SK-N-SH (cell line): ENCODE measurements at regions not wholly inside any gene's neighbourhood (a gene's known extent, or its start where the extent isn't known, plus 50 kb on each side); places are given as distances from the start of the nearest gene placed in this dataset.

Experiments
- CTCF ChIA-PET: fragments of 300-600, 350-600 bp; formaldehyde crosslinking; extraction: SDS; loops from one replicate; lab custom pipeline; 2021; lab: Yijun Ruan, JAX
- POLR2A ChIA-PET: fragments of 350-600 bp; sonication (Branson Sonifier 250); formaldehyde crosslinking; extraction: SDS; loops from one replicate; lab custom pipeline; 2020; ENCODE audit warnings: antibody characterized with exemption, inconsistent platforms; lab: Yijun Ruan, JAX
- DNase-seq: peaks from one replicate; pipeline ENCODE4 v3.0.0; 2012
- H2AFZ ChIP-seq: fragments of 200-600 bp; sonication (generic); 2 replicates; pipeline ENCODE4 v1.8.1; 2016; ENCODE audit warnings: antibody characterized with exemption, mild to moderate bottlenecking, low read depth
- H3F3A ChIP-seq: fragments of 200-600 bp; sonication (generic); replicated peaks from 2 replicates; pipeline ENCODE3; 2016; ENCODE audit warnings: antibody characterized with exemption, mild to moderate bottlenecking; ENCODE audit not compliant: insufficient read depth
- H3K27ac ChIP-seq, 2 experiments: fragments of 200-500 bp in 1 of 2; fragments of 200-600 bp in 1 of 2; sonication (Bioruptor generic) in 1 of 2; sonication (generic), shearing (Covaris generic) in 1 of 2; 2 replicates each; pipeline versions ENCODE4 v1.5.1 to v1.6.1; 2014 to 2016; ENCODE audit warnings: low read depth in 2 of 2, inconsistent platforms in 1 of 2, low read length in 1 of 2, mild to moderate bottlenecking in 1 of 2, mixed read lengths in 1 of 2
- H3K27me3 ChIP-seq: fragments of 200-600 bp; sonication (generic), shearing (Covaris generic); 2 replicates; pipeline ENCODE4 v1.6.1; 2016; ENCODE audit warnings: mixed run types; ENCODE audit not compliant: insufficient read depth
- H3K36me3 ChIP-seq, 2 experiments: fragments of 200-500 bp in 1 of 2; fragments of 200-600 bp in 1 of 2; sonication (Bioruptor generic) in 1 of 2; sonication (generic) in 1 of 2; replicated peaks in 1 of 2; 2 replicates each; pipeline versions ENCODE3 to v1.5.1; 2014 to 2016; ENCODE audit warnings: low read length in 1 of 2, mild to moderate bottlenecking in 1 of 2; ENCODE audit not compliant: insufficient read depth in 2 of 2, control insufficient read depth in 1 of 2
- H3K4me1 ChIP-seq, 2 experiments: fragments of 200-500 bp in 1 of 2; fragments of 200-600 bp in 1 of 2; sonication (Bioruptor generic) in 1 of 2; sonication (generic), shearing (Covaris generic) in 1 of 2; 2 replicates each; pipeline versions ENCODE4 v1.5.1 to v1.6.1; 2014 to 2016; ENCODE audit warnings: low read depth in 1 of 2, low read length in 1 of 2, mixed run types in 1 of 2; ENCODE audit not compliant: insufficient read depth in 2 of 2, control insufficient read depth in 1 of 2
- H3K4me2 ChIP-seq: fragments of 200-600 bp; sonication (generic), shearing (Covaris generic); 2 replicates; pipeline ENCODE4 v1.6.1; 2017; ENCODE audit warnings: mixed run types
- H3K4me3 ChIP-seq, 2 experiments: fragments of 200-500 bp in 1 of 2; fragments of 200-600 bp in 1 of 2; sonication (Bioruptor generic) in 1 of 2; sonication (generic), shearing (Covaris generic) in 1 of 2; 2 replicates each; pipeline versions ENCODE4 v1.5.1 to v1.8.1; 2014 to 2016; ENCODE audit warnings: low read depth in 2 of 2, inconsistent platforms in 1 of 2, low read length in 1 of 2, mild to moderate bottlenecking in 1 of 2, mixed read lengths in 1 of 2, moderate library complexity in 1 of 2
- H3K79me2 ChIP-seq: fragments of 200-600 bp; sonication (generic); 2 replicates; pipeline ENCODE4 v1.8.1; 2017; ENCODE audit warnings: mild to moderate bottlenecking; ENCODE audit not compliant: insufficient read depth
- H3K9ac ChIP-seq: fragments of 200-600 bp; sonication (generic); 2 replicates; pipeline ENCODE4 v1.6.1; 2017; ENCODE audit warnings: mixed run types
- H3K9me2 ChIP-seq: fragments of 200-600 bp; sonication (generic); 2 replicates; pipeline ENCODE4 v1.6.1; 2017; ENCODE audit warnings: mixed run types
- H3K9me3 ChIP-seq: fragments of 200-600 bp; sonication (generic); 2 replicates; pipeline ENCODE4 v1.6.1; 2017; ENCODE audit warnings: mixed run types, mild to moderate bottlenecking, moderate library complexity
- H4K20me1 ChIP-seq: fragments of 200-600 bp; sonication (generic); 2 replicates; pipeline ENCODE4 v1.6.1; 2017; ENCODE audit warnings: mild to moderate bottlenecking, mixed run types; ENCODE audit not compliant: insufficient read depth
- CHD2 ChIP-seq: fragments of 150-350 bp; IDR thresholded peaks from 2 replicates; pipeline ENCODE4 v1.6.1; 2018; ENCODE audit warnings: low read length; ENCODE audit not compliant: partially characterized antibody
- EP300 ChIP-seq, 2 experiments: IDR thresholded peaks; 2 replicates each; pipeline versions ENCODE4 v1.4.0 to v1.6.1; 2012; ENCODE audit warnings: borderline replicate concordance in 1 of 2, low read depth in 1 of 2, low read length in 1 of 2
- EZH2phosphoT487 ChIP-seq: fragments of 200-600 bp; sonication (generic); IDR thresholded peaks from 2 replicates; pipeline ENCODE4 v1.6.1; 2017; ENCODE audit warnings: low read depth, mixed run types, mild to moderate bottlenecking, antibody characterized with exemption, moderate library complexity, borderline replicate concordance
- GABPA ChIP-seq: IDR thresholded peaks from 2 replicates; pipeline ENCODE4 v1.4.0; 2012; ENCODE audit warnings: low read depth, mild to moderate bottlenecking
- GATA2 ChIP-seq: sonication (generic); formaldehyde crosslinking; IDR thresholded peaks from 2 replicates; pipeline ENCODE4 v1.5.0; 2020; ENCODE audit warnings: mild to moderate bottlenecking, missing genetic modification reagents
- MEF2A ChIP-seq: IDR thresholded peaks from 2 replicates; pipeline ENCODE4 v1.4.0; 2012; ENCODE audit warnings: low read depth, borderline replicate concordance
- NFIC ChIP-seq: IDR thresholded peaks from 2 replicates; pipeline ENCODE4 v1.4.0; 2012; ENCODE audit warnings: borderline replicate concordance
- NRF1 ChIP-seq: IDR thresholded peaks from 2 replicates; pipeline ENCODE4 v1.6.1; 2012; ENCODE audit warnings: low read depth, mild to moderate bottlenecking, low read length
- RCOR1 ChIP-seq: fragments of 150-350 bp; IDR thresholded peaks from 2 replicates; pipeline ENCODE4 v1.6.1; 2017; ENCODE audit warnings: antibody characterized with exemption, low read length
- SMC3 ChIP-seq: IDR thresholded peaks from 2 replicates; pipeline ENCODE4 v1.6.1; 2012; ENCODE audit warnings: low read depth, low read length, improper control_type of control experiment
- TAF1 ChIP-seq: IDR thresholded peaks from 2 replicates; pipeline ENCODE4 v1.6.1; 2012; ENCODE audit warnings: low read depth, mild to moderate bottlenecking, low read length, moderate library complexity, borderline replicate concordance
- TEAD4 ChIP-seq: IDR thresholded peaks from 2 replicates; pipeline ENCODE4 v1.4.0; 2012; ENCODE audit warnings: mild to moderate bottlenecking, borderline replicate concordance; ENCODE audit not compliant: insufficient read depth
- YY1 ChIP-seq: IDR thresholded peaks from 2 replicates; pipeline ENCODE4 v1.4.0; 2012; ENCODE audit warnings: low read depth, mild to moderate bottlenecking
- WGBS: methylation state at CpG from one replicate; pipeline ENCODE4 v1.1.6; 2017; ENCODE audit warnings: low lambda C conversion rate; 5-methylcytosine and 5-hydroxymethylcytosine counted together
- TF ChIP-seq, protein P1 (sequence below): fragments of 150-350 bp; IDR thresholded peaks from 2 replicates; pipeline ENCODE4 v1.6.1; 2017; ENCODE audit warnings: antibody characterized with exemption, low read length, low read depth, borderline replicate concordance
- TF ChIP-seq, protein P2 (sequence below): fragments of 150-350 bp; IDR thresholded peaks from 2 replicates; pipeline ENCODE4 v1.6.1; 2016; ENCODE audit warnings: mild to moderate bottlenecking, low read depth, low read length
- TF ChIP-seq, protein P3 (sequence below): IDR thresholded peaks from 2 replicates; pipeline ENCODE4 v1.6.1; 2012; ENCODE audit warnings: mild to moderate bottlenecking, low read depth, low read length, moderate library complexity

GRCh38 chr12:105922670-105923102, 216.1 kb downstream of the NUAK1 start (continued):
- TF ChIP-seq, protein P1, sequence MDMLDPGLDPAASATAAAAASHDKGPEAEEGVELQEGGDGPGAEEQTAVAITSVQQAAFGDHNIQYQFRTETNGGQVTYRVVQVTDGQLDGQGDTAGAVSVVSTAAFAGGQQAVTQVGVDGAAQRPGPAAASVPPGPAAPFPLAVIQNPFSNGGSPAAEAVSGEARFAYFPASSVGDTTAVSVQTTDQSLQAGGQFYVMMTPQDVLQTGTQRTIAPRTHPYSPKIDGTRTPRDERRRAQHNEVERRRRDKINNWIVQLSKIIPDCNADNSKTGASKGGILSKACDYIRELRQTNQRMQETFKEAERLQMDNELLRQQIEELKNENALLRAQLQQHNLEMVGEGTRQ: no peak
- TF ChIP-seq YY1 (no peak), CHD2 (no peak), SMC3 (no peak), EZH2phosphoT487 (no peak), TAF1 (no peak), TEAD4 (peak; percentile 34; the same call in 1 of the 2 replicates), NRF1 (no peak), MEF2A (peak; percentile 97), GABPA (no peak), EP300 (IDR thresholded peaks at IDR 0.05; ENCODE audit: borderline replicate concordance in 1 of 2, low read depth in 1 of 2, low read length in 1 of 2) (peak in 1 of 2 experiments; percentile 64; a peak in 1 of 4 replicates), RCOR1 (no peak)
- TF ChIP-seq, protein P2, sequence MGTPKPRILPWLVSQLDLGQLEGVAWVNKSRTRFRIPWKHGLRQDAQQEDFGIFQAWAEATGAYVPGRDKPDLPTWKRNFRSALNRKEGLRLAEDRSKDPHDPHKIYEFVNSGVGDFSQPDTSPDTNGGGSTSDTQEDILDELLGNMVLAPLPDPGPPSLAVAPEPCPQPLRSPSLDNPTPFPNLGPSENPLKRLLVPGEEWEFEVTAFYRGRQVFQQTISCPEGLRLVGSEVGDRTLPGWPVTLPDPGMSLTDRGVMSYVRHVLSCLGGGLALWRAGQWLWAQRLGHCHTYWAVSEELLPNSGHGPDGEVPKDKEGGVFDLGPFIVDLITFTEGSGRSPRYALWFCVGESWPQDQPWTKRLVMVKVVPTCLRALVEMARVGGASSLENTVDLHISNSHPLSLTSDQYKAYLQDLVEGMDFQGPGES: no peak

DNA sequence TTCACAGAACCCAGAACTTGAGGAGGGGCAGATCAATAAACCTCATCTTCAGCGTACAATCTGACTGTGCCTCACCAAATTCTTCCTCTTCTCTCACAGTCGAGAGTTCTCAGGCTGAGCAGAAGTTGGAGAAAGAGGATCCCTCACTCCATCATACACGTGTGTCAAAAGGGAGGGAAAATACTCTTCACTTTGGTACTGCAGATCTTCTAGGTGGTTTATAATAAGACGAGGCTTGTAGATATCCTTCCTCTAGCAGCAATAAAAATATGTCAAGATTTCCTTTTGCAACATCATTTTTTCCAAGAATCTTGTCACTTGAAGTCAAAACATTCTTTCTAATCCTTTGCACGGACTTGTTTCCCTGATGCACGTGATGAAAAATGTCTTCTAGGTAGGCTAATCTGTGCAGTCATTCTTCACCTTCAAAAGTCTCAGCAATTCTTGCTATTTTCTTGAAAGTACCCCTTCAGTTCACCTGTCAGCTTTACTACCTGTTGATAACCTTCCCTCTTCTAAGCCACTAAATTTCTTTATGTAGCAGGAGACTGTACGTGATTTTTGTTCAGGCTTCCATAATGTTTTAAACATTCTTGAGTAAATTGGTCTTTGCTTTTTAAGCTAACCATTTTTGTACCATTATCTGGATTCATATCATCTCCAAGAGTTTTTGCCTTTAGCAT, 214.1 kb downstream of the NUAK1 start:
- H3K36me3 ChIP-seq: no peaks in the 10 kb centered on the region
- H2AFZ ChIP-seq: no peak overlapping the region; the same call in 1 of the 2 replicates
- peaks cover 5 to 10% of the 10 kb centered on the region in 2 experiments; a peak in 3 of 4 replicates for H3K4me1 ChIP-seq
- H3K9me3 ChIP-seq: no peaks in the 10 kb centered on the region
- no peak overlapping the region for H3K9ac ChIP-seq
- H4K20me1 ChIP-seq: no peaks in the 10 kb centered on the region
- TF ChIP-seq NFIC: no peak
- TF ChIP-seq NRF1: no peak
- TF ChIP-seq, protein P3, sequence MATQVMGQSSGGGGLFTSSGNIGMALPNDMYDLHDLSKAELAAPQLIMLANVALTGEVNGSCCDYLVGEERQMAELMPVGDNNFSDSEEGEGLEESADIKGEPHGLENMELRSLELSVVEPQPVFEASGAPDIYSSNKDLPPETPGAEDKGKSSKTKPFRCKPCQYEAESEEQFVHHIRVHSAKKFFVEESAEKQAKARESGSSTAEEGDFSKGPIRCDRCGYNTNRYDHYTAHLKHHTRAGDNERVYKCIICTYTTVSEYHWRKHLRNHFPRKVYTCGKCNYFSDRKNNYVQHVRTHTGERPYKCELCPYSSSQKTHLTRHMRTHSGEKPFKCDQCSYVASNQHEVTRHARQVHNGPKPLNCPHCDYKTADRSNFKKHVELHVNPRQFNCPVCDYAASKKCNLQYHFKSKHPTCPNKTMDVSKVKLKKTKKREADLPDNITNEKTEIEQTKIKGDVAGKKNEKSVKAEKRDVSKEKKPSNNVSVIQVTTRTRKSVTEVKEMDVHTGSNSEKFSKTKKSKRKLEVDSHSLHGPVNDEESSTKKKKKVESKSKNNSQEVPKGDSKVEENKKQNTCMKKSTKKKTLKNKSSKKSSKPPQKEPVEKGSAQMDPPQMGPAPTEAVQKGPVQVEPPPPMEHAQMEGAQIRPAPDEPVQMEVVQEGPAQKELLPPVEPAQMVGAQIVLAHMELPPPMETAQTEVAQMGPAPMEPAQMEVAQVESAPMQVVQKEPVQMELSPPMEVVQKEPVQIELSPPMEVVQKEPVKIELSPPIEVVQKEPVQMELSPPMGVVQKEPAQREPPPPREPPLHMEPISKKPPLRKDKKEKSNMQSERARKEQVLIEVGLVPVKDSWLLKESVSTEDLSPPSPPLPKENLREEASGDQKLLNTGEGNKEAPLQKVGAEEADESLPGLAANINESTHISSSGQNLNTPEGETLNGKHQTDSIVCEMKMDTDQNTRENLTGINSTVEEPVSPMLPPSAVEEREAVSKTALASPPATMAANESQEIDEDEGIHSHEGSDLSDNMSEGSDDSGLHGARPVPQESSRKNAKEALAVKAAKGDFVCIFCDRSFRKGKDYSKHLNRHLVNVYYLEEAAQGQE: no peak
- TF ChIP-seq GATA2 (CRISPR knock-in tag): no peak
- no peak for TF ChIP-seq GABPA
- TF ChIP-seq, protein P1: no peak
- no peak for TF ChIP-seq EZH2phosphoT487
- 84% methylated on average over 7 of the region's 7 CpGs for WGBS
- no peak overlapping the region for H3K4me2 ChIP-seq
- H3K27me3 ChIP-seq: no peaks in the 10 kb centered on the region
- H3K9me2 ChIP-seq: no peaks in the 10 kb centered on the region
- ChIA-PET POLR2A (no interaction called here), CTCF (interaction anchor here (0.7 kb wide), 1 partner anchor 224 kb away, joined by 3 read pairs; no protein-coding TSS in a partner anchor)
- peaks cover 22% of the 10 kb centered on the region for H3F3A ChIP-seq
- no peak overlapping the region for H3K4me3 ChIP-seq
- no peak for DNase-seq
- H3K79me2 ChIP-seq: no peaks in the 10 kb centered on the region
- H3K27ac ChIP-seq: no peak overlapping the region
